GM18873 (cell line): ENCODE measurements at regions not wholly inside any gene's neighbourhood (a gene's known extent, or its start where the extent isn't known, plus 50 kb on each side); places are given as distances from the start of the nearest gene placed in this dataset.
"Not testable (repeated sequence)": the region's sequence is repeated elsewhere in the genome, so short reads cannot be mapped to it uniquely, and the experiment has no call there.

ENCODE experiments used
- ATAC-seq: cut with Tn5 transposase; IDR thresholded peaks from one replicate; pipeline ENCODE4 v1.9.1; 2021; ENCODE audit warnings: mild to moderate bottlenecking, moderate library complexity, moderate number of reproducible peaks; ENCODE audit not compliant: unreplicated experiment, low FRiP score

DNA sequence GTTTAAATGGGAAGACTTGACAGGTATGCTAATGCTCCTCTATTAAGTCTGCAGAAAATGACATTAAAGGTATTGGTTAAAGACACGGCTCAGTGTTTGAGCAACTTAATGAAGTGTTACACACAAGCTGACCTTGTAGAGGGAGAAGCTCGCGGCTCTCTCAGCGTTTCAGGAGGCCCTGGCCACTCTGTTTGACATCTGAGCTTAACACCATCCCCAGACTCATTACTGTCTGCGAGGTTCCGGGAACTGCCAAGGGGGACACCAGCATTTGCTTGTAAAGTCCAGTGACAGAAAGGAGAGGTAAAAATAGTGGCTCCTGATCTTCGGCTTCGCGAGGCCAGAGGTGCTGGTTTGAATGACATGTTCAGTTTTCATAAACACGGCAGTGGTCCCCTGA is 540.7 kb upstream of the CADM1 start:
- ATAC-seq = no peak

DNA sequence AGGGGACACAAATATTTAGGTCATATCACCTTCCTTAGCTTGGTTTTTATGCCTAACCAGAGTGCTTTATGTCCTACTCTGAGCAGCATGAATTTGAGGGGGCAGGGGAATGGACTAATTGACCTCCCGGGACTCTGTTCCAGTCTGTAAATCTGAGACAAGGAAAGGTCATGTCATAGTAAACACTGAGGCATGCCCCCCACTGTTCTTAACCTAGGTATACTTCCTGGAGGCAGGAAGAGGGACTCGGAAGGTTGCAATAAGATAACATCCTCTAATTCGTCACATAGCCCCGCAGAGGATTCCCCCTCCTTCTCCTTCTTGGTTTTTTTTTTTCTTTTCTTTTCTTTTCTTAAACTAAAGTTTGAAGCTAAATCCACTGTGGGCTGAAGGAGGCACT is 540.3 kb upstream of the CADM1 start:
- no peak for ATAC-seq

DNA sequence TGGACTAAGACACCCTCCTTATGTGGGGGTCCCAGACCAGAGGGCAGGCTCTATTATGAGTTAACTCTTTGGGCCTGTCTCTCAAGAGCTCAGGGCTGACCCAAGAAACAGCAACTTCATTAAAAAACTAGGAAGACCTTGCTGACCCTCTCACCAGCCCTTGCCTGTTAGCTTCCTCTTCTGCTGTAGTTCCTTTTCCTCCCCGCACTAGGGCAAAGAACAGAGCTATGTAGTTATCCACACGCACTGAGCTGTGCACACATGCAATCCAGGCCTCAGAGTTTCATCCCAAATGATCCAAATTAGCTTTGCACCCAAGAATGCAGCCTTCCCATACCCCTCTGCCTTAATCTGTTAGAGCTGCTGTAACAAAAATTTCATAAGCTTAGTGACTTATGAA is 539.6 kb upstream of the CADM1 start:
- no peak for ATAC-seq

DNA sequence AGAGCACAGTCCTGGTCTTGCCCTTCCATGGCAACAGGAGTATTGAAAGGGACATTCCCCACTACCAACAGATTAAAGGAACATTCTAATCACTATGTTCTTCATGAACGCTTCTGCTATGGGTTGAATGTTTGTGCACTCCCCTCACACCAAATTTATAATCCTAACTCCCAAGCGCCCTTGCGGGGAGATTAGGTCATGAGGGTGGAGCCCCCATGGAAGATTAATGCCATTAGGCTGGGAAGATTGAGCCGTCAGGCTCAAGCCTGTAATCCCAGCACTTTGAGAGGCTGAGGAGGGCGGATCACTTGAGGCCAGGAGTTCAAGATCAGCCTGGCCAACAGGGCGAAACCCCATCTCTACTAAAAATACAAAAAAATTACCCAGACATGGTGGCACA is 538.8 kb upstream of the CADM1 start:
- not testable (repeated sequence) for ATAC-seq

DNA sequence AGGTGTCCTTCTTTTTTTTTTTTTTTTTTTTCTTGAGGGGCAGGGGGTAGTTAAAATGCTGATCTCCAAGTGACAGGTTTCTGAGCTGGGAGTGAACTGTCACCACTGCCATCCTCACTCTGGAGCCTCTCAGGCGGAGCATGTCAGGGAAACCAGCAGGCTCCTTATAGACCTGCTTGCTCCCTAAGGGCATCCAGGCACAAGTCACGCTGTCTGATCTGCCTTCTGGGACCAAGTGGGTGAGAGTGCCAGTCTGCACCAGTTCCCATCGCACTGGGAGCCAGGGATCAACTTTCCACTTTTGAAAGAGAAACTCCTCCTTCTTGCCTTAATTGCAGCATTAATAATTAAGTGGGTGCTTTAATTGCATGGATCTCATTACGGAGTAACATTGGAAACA is 537.9 kb upstream of the CADM1 start:
- ATAC-seq = no peak

DNA sequence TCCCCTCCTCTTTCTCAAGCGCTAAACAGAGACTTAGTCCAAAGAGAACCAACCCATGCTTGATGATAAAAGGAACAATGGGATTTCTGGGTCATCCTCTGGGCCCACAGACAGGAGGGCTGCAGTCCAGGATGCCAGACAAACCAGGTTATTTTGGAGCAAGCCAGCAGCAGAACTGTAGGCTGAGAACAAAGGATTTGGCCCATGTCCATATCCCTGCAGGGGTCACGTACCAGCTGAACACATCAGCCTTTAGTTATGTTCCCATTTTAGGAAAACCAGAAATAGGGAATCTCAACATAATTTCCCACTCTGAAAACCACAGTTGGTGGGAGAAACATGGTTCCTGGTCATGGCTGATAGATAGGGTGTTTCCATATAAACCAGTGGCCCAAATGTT is 533.6 kb upstream of the CADM1 start:
- no peak for ATAC-seq

DNA sequence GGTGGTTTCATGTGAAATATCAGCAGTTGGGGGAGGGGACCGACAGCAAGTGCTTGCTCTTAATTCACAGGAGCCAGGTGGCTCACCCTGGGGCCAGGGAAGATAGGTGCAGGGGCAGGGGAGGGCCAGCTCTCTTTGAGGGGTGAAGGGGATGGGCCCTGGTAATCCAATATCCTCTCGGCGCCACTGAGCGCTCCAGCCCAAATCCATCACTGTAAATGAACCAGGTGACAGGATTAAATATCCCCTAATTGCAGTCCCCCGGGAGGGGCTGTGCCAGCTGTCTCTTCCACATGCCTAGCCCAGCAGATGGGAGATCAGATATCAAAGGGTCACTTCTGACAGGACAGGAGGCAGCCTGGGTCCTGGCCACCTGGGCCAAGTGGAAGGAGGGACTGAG is 531.8 kb upstream of the CADM1 start:
- ATAC-seq = no peak

DNA sequence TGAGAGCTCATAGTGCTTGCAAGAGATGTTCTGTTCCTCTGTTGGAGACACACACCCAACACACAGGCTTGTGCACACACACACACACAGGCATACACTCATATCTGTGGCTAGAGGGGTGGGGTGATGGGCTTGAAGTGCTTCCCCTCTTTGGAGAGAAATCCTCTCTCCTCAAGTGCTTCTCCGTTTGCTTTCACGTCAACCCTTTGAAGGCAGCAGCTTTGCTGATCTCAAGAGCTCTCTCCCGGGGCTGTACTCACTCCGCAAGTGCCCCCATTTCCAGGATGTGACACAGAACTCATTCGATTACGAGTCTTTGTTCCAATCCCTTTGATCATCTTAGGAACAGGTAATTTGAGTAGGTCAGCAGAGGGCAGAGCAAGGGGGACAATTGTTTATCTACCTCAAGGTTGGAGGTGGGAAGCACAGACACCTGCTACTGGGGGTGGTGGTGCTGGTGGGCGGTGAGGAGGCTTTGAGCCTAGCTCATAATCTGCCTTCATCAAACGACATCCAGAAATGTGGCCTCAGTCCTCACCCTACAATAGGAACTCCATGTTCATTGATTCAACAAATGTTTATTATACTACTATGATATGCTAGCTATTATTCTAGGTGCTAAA is 529.8 kb upstream of the CADM1 start:
- no peak for ATAC-seq

DNA sequence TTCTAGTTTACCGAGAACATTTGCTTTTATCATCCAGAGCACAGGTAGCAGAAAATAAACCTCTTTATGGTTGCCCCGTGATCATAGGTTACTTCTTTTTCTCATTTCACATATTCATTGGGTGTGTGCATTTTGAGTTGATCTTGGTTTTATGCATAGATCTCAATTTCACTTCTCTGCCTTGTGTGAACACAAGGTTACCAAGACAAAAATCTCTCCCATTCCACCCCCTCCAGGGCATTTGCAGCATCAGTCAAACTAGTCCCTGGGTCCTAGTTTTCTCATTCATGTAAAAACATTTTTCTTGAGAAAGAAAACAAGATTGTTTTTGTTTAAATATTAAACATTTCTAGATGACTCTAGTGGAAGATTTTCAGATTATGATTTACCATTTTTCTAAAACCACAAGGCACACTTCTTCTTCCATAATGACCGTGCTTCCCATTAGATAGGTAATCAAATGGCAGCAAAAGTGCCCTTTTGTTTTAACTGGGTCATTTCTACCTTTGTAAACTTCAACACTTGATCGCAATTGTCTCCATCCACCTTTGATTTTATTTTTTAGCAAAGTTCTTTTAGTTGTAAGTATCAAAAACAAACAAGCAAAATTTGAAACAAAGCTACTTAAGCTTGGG is 526.6 kb upstream of the CADM1 start:
- no peak for ATAC-seq

DNA sequence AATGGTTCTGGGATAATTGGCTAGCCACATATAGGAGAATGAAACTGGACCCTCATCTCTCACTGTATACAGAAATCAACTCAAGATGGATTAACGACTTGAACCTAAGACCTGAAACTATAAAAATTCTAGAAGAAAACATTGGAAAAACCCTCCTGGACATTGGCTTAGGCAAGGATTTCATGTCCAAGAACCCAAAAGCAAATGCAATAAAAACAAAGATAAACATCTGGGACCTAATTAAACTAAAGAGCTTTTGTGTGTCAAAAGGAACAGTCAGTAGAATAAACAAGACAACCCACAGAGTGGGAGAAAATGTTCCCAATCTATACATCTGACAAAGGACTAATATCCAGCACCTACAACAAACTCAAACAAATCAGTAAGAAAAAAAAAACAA is 524.3 kb upstream of the CADM1 start:
- ATAC-seq = not testable (repeated sequence)

DNA sequence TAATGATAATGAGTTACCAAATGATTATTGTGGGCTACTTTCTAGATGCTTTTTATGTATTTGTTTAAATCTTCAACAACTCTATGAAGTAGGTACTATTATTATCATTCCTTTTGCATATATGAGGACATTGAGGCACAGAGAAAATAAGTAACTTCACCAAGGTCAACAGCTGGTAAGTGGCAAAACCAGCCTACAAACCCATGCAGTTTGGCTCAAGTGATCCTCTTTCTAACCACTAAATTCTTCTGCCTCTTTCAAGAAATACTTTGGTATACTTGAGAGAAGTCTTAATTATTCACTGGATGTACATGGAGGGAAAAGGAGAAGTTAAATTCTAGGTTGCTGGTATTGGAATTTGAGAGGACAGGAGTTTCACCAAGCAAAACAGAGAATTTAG is 495.2 kb upstream of the CADM1 start:
- ATAC-seq = no peak

DNA sequence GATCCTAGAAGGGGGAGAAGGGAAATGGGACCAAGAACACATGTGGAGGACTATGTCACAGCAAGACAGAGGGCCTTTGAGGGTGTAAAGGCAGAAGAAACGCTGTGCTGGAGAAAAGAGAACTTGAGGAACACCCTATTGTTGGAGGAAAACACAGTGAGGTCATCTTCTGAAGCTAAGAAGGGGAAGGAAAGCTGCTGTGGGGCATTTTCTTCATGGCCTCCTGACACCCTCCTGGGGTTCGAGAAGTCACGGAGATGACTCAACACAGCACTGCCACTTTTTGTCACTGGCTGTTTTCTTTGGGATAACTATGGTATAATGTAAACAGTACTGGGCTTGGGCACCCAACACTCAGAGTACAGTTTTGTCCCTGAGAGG is 492.6 kb upstream of the CADM1 start:
- ATAC-seq = no peak

DNA sequence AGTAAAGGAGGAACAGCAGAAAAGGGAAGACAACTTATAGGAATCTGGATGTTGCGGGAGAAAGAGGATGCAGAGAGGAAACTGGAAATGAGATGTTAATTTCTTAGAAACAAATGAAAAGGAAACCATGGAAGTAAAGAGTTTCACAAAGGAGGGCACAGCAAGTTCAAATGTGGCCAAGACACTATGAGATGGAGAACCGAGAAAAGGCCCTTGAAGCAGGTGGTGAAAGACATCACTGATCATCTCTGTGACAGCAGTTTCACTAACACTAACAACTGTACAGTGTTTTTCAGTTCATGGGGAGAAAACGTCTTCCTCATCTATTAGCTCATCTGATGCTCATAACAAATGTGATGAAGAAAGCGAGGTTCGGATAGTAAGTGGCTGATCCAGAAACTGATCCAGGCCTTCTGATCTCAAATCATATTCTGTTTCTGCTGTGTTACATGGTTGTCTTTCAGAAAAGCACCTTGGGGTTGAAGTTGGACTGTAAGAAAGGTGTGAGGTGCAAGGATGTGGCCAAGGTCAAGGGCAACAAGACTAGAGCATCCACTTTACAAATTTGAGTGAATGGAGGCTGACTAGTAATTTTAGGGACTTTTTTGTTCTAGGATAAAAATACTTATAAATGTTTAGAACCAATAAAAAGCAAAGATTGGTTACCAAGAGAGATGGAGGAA is 492.1 kb upstream of the CADM1 start:
- ATAC-seq = peak; percentile 96

DNA sequence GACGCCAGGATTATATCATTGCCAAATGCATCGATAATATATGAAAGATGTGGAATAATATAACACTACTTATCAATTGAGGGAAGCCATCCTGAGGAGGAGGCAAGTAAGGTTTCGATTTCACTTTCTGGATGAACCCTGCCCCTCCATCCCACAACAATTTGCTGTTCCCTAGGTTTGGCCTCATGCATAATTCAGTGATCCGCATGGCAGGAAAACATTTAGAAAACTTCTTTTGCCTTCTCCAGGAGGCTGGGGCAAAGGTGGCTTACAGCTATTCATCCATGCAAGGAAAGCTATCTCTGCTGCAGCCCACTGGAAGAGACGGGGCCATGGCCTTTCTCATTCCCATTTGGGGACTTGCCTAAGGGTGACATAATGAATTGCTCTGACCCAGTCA is 489.4 kb upstream of the CADM1 start:
- ATAC-seq = no peak

DNA sequence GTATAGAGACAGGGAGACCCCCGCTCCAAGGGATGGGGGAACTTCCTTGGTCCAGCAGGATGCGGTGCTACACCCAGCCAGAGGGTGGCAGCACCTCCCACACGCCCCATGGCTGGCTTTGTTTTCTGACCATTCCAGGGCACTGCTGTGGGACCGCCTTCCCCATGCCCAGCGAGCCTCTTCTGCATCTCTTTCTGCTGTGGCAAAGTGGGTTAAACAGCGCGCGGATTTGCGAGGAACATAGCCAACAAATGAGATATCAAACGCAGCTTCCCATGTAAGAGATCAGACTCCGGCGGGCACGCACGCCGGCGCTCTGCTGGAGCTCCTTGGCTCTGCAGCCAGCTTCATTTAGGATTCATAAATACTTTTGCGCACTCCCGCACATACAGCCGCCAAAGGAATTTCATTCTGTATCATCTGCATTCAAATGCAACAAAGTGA is 485.8 kb upstream of the CADM1 start:
- ATAC-seq = no peak

DNA sequence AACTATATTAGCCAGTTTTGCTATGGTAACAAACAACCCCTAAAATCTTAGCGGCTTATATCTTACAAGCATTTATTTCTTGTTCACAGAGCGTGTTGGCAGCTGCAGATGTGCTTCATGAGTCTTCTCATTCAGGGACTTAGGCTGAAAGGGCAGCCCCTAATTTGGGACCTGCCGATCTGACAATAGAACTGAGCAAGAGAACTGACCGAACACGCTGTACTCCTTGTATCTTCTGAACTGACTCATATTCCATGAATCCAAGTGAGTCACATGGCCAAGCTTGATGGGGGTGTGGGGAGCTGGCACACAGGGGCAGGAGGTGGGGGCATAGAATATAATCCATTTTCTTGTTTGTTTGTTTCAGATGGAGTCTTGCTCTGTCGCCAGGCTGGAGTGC is 481.7 kb upstream of the CADM1 start:
- no peak for ATAC-seq

DNA sequence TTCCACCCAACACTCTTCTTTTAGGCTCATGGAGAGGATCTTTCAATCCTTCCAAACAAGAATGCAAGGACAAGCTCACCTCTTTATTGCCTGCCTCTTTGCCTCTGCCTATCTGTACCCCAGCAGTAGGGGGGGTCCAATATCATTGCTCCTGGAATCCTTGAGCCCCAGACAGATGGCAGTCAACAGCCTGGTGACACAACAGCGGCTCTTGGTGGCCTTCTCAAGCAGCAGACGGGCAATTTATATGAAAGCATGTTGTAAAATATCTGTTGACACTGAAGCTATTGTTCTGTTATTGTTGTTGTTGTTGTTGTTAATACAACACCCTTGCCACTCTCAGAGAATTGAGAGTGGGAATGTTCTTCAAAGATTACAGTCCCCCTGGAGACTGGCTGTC is 480.0 kb upstream of the CADM1 start:
- ATAC-seq = no peak

DNA sequence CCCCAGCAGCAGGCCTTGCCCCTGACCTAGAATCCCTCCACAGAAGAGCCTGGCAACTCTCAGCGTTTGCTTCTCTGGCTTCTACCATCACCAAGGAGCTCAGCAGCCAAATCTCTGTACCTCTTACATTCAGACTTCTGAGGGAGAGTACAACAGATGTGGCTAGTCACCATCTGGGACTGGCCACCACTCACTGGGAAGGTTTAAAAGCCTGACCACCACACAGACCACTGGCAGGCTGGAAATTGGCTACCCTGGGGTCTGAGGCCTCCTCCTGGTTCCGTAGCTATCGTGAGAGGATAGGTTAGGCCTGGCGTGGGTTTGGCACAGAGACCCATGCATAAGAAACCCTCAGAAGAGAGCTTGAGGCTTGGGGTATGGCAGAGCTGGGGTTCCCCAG is 478.5 kb upstream of the CADM1 start:
- ATAC-seq = no peak

DNA sequence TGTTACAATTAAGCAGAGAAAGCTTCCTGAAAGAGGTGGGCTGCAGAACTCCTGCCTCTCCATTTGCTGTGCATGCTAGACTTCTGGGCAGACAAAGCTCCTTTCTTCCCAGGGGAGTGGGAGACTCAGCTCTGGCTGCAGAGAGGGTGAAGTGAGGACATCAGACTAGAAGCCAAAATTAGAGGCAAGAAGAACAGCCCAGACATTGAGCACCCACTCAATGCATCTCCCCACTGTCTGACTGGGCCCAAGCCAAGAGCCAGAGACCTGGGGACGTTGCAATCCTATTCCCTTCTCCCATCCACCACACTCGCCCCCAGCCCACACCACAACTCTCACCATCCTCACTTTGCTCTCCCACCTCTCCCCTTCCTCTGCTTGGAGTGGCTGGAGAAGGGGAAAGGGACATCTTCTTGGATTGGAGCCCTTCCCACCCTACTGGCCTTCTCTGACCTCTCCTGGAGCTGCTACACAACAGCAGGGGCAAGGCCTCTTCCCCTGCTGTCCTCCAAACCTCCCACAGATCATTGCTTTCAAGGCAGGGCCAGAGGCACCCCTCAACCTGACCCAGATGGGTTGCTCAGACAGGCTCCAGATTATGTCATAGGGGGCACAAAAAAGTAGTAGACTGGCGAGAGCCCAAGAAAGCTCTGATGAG is 477.7 kb upstream of the CADM1 start:
- ATAC-seq = no peak

DNA sequence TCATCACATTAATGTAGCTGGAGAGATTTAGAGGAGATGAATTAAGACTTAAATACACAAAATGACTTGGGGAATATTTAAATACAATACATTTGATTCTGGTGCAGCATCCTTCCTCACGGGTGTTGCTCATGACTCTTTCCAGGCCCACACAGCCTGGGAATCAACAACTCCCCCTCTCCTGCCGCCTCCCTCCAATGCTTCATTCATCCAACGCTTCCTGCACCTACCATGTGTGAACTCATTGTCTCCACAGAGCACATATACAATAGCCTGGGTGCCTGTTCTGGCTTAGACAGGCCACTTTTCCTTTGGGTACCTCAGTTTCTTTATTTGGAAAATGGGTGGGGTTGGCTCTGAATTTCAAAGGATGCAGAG is 476.9 kb upstream of the CADM1 start:
- no peak for ATAC-seq

DNA sequence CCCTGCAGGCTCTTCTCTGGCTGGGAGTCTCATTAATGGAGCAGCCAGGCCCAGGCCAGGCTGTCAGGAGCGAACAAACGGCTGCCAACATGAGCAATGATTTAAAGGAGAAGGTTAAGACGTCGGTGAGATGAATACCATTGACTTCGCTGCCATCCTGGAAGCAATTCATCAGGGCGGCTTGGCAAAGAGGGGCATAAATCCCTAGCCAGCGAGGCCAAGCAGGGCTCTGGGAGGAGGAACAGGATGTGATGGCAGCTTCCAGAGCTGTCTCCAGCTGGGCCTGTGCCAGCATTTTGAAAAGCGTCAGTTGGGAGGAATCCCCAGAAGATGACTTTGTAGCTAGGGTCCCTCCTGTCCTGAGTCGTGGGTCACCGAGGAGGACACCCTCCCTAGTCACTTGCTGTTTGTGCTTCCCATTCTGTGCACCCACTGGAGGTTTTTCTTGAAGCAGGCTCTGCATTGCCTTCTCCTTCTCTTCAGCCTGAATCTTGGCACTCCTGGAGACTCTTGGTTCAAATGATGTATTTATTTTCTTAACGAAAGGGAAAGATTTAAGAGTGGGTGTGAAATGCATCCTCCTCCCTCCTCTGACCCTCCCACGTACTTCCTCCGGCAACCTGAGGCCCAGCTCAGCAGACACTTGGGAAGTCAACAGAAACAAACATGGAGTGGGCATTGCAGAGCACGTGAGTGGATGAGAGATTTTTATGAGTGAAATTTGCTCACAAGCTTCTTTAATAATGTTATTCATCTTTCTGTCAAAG is 476.3 kb upstream of the CADM1 start:
- no peak for ATAC-seq
